GM23248 (cell line): ENCODE measurements at regions not wholly inside any gene's neighbourhood (a gene's known extent, or its start where the extent isn't known, plus 50 kb on each side); places are given as distances from the start of the nearest gene placed in this dataset.

ENCODE experiments used
- DNase-seq: peaks from one replicate; pipeline ENCODE4 v3.0.0-alpha.2; 2015
- H2AFZ ChIP-seq: fragments of 200-600 bp; sonication (generic); 2 replicates; pipeline ENCODE4 v1.6.1; 2016; ENCODE audit warnings: antibody characterized with exemption
- H3F3A ChIP-seq: fragments of 200-600 bp; sonication (generic); 2 replicates; pipeline ENCODE4 v1.6.1; 2016; ENCODE audit warnings: mild to moderate bottlenecking, antibody characterized with exemption, mixed run types; ENCODE audit not compliant: insufficient read depth
- H3K27ac ChIP-seq: fragments of 200-600 bp; sonication (generic); 2 replicates; pipeline ENCODE4 v1.5.1; 2016; ENCODE audit warnings: mild to moderate bottlenecking
- H3K27me3 ChIP-seq: fragments of 200-600 bp; sonication (generic); replicated peaks from 2 replicates; pipeline ENCODE4 v1.6.1; 2016; ENCODE audit warnings: mild to moderate bottlenecking; ENCODE audit not compliant: insufficient read depth
- H3K36me3 ChIP-seq: fragments of 200-600 bp; sonication (generic); 2 replicates; pipeline ENCODE4 v1.6.1; 2016; ENCODE audit warnings: low read depth, mild to moderate bottlenecking
- H3K4me1 ChIP-seq: fragments of 200-600 bp; sonication (generic); 2 replicates; pipeline ENCODE4 v1.6.1; 2016; ENCODE audit warnings: mild to moderate bottlenecking; ENCODE audit not compliant: insufficient read depth
- H3K4me2 ChIP-seq: fragments of 200-600 bp; sonication (generic); one replicate; pipeline ENCODE4 v1.6.1; 2016; ENCODE audit warnings: mild to moderate bottlenecking; ENCODE audit not compliant: unreplicated experiment
- H3K4me3 ChIP-seq: fragments of 200-600 bp; sonication (generic); 2 replicates; pipeline ENCODE4 v1.5.1; 2016; ENCODE audit warnings: mild to moderate bottlenecking
- H3K79me2 ChIP-seq: fragments of 200-600 bp; sonication (generic); 2 replicates; pipeline ENCODE4 v1.6.1; 2016; ENCODE audit warnings: mild to moderate bottlenecking; ENCODE audit not compliant: insufficient read depth
- H3K9ac ChIP-seq: fragments of 200-600 bp; sonication (generic); 2 replicates; pipeline ENCODE4 v1.6.1; 2016; ENCODE audit warnings: mild to moderate bottlenecking
- H3K9me2 ChIP-seq: fragments of 200-600 bp; sonication (generic); 2 replicates; pipeline ENCODE4 v1.6.1; 2016; ENCODE audit warnings: mixed run types, mild to moderate bottlenecking, moderate library complexity; ENCODE audit not compliant: insufficient read depth
- H3K9me3 ChIP-seq: fragments of 200-600 bp; sonication (generic); one replicate; pipeline ENCODE4 v1.6.1; 2017; ENCODE audit warnings: low read depth
- H4K20me1 ChIP-seq: fragments of 200-600 bp; sonication (generic); 2 replicates; pipeline ENCODE4 v1.6.0; 2016; ENCODE audit not compliant: insufficient read depth
- EZH2 ChIP-seq: fragments of 200-600 bp; sonication (generic); IDR thresholded peaks from 2 replicates; pipeline ENCODE4 v1.6.1; 2018; ENCODE audit warnings: antibody characterized with exemption, mild to moderate bottlenecking; ENCODE audit not compliant: insufficient read depth, poor library complexity, severe bottlenecking
- EZH2phosphoT487 ChIP-seq: fragments of 200-600 bp; sonication (generic); IDR thresholded peaks from 2 replicates; pipeline ENCODE4 v1.6.1; 2018; ENCODE audit warnings: antibody characterized with exemption, moderate library complexity, mild to moderate bottlenecking, low read depth; ENCODE audit not compliant: insufficient read depth
- WGBS, 2 experiments: methylation state at CpG; one replicate each; pipeline ENCODE4 v1.1.6; 2015 to 2017; ENCODE audit warnings: low lambda C conversion rate in 2 of 2, low coverage in 1 of 2; ENCODE audit errors: missing lambda C conversion rate in 2 of 2; 5-methylcytosine and 5-hydroxymethylcytosine counted together
- in situ Hi-C: fragments of 300-500 bp; cut with MboI; formaldehyde crosslinking; loops from 2 replicates; pipeline ENCODE4 v1.15.0; 2020

DNA sequence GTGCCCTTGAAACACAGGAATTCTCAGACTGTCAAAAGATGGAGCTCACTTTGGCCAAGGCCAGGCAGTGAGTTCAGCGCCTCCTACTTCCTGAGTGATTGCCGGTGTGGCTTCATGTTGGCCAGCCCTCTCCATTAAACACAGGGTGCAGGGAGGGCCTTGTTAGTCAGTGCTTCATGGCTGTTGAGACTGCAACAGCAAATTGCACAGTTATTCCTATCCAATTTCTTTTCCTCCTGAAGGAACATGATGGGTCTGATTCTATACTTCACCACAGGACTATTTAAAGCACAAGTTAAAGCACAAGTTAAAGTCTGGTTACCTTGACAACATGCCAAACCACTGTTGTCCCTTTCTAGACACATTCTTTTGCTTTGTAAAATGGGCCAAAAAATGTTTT lies 156.6 kb downstream of the SIPA1L2 start:
- Histone ChIP-seq H3K4me2 (peak overlapping the region; percentile 43), H3K79me2 (no peaks in the 10 kb centered on the region), H3K36me3 (no peaks in the 10 kb centered on the region), H4K20me1 (no peaks in the 10 kb centered on the region), H3F3A (peaks cover 44% of the 10 kb centered on the region), H3K4me1 (peaks cover 35% of the 10 kb centered on the region), H2AFZ (no peak overlapping the region), H3K9ac (no peak overlapping the region), H3K9me2 (no peaks in the 10 kb centered on the region), H3K27ac (peak overlapping the region; percentile 59), H3K27me3 (no peaks in the 10 kb centered on the region), H3K9me3 (no peaks in the 10 kb centered on the region), H3K4me3 (no peak overlapping the region)
- TF ChIP-seq EZH2 = no peak
- no peak for TF ChIP-seq EZH2phosphoT487
- WGBS, 2 experiments = 39 to 41% methylated on average over 2 of the region's 2 CpGs
- in situ Hi-C loops = no loop called here
- peak; percentile 81 for DNase-seq

GRCh38 chr1:232472485-232473041 lies 157.4 kb downstream of the SIPA1L2 start:
- Histone ChIP-seq H3K9ac (no peak overlapping the region), H3K4me1 (peaks cover 28% of the 10 kb centered on the region), H3K4me3 (no peak overlapping the region), H3K9me3 (no peaks in the 10 kb centered on the region), H3K36me3 (no peaks in the 10 kb centered on the region), H3K79me2 (no peaks in the 10 kb centered on the region), H4K20me1 (no peaks in the 10 kb centered on the region), H3K27ac (peak overlapping the region; percentile 59), H3K4me2 (peak overlapping the region; percentile 43), H3K9me2 (no peaks in the 10 kb centered on the region), H3F3A (peaks cover 39% of the 10 kb centered on the region), H3K27me3 (no peaks in the 10 kb centered on the region), H2AFZ (no peak overlapping the region)
- 32 to 39% methylated on average over 3 of the region's 3 CpGs for WGBS, 2 experiments
- no peak for TF ChIP-seq EZH2phosphoT487
- in situ Hi-C loops = no loop called here
- DNase-seq = peak; percentile 71

- Histone ChIP-seq H3K27ac (no peak overlapping the region), H3K4me2 (no peak overlapping the region), H3K4me1 (peaks cover 23% of the 10 kb centered on the region), H4K20me1 (no peaks in the 10 kb centered on the region), H2AFZ (no peak overlapping the region), H3K4me3 (no peak overlapping the region), H3K9me3 (no peaks in the 10 kb centered on the region), H3K9ac (no peak overlapping the region), H3K36me3 (no peaks in the 10 kb centered on the region), H3F3A (peaks cover 27% of the 10 kb centered on the region), H3K79me2 (no peaks in the 10 kb centered on the region), H3K27me3 (no peaks in the 10 kb centered on the region), H3K9me2 (no peaks in the 10 kb centered on the region)
- in situ Hi-C loops = no loop called here
- no peak for TF ChIP-seq EZH2phosphoT487
- no peak for TF ChIP-seq EZH2
- no peak for DNase-seq
- 90% methylated on average over 5 of the region's 5 CpGs for WGBS, 2 experiments
Measured at GRCh38 chr1:232471250-232471649, 158.7 kb downstream of the SIPA1L2 start.

DNA sequence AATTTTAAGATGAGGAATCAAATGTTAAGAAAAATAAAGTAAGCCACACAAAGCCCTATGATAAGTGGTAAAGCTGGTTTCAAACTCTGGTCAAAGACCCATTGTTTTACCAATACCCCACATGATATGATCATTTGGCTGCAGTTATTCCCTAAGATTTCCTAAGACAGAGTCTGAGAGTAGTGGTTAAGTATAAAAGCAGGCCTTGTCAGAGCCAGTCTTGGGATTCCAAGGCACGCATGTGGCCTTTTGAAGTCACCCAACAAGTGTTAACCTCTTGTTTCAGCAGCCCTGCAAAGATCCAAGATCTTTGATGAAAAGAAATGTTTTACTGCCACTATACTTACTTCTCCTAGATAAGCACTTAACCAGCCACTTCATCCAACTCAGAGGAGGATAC lies 159.2 kb downstream of the SIPA1L2 start:
- Histone ChIP-seq H3K27me3 (no peaks in the 10 kb centered on the region), H3K36me3 (no peaks in the 10 kb centered on the region), H3F3A (peaks cover 27% of the 10 kb centered on the region), H3K9me2 (no peaks in the 10 kb centered on the region), H3K9me3 (no peaks in the 10 kb centered on the region), H3K79me2 (no peaks in the 10 kb centered on the region), H3K9ac (no peak overlapping the region), H4K20me1 (no peaks in the 10 kb centered on the region), H3K4me1 (peaks cover 23% of the 10 kb centered on the region), H3K4me3 (no peak overlapping the region), H3K4me2 (no peak overlapping the region), H2AFZ (no peak overlapping the region), H3K27ac (no peak overlapping the region)
- no peak for TF ChIP-seq EZH2phosphoT487
- TF ChIP-seq EZH2 = no peak
- in situ Hi-C loops = no loop called here
- 93 to 100% methylated on average over 1 of the region's 1 CpG for WGBS, 2 experiments
- no peak for DNase-seq

- Histone ChIP-seq H3K4me2 (no peak overlapping the region), H2AFZ (no peak overlapping the region), H3K4me3 (no peak overlapping the region), H3K36me3 (no peaks in the 10 kb centered on the region), H3K9me2 (no peaks in the 10 kb centered on the region), H3K9me3 (no peaks in the 10 kb centered on the region), H3K27me3 (no peaks in the 10 kb centered on the region), H3F3A (peaks cover 16% of the 10 kb centered on the region), H3K9ac (no peak overlapping the region), H3K4me1 (peaks cover 14% of the 10 kb centered on the region), H4K20me1 (no peaks in the 10 kb centered on the region), H3K79me2 (no peaks in the 10 kb centered on the region), H3K27ac (no peak overlapping the region)
- TF ChIP-seq EZH2 (no peak), EZH2phosphoT487 (no peak)
- 79 to 90% methylated on average over 3 of the region's 3 CpGs for WGBS, 2 experiments
- no peak for DNase-seq
- in situ Hi-C loops = no loop called here
Measured at GRCh38 chr1:232468249-232468648, 161.7 kb downstream of the SIPA1L2 start.
